ENCODE measurements at regions not wholly inside any gene's neighbourhood (a gene's known extent, or its start where the extent isn't known, plus 50 kb on each side); places are given as distances from the start of the nearest gene placed in this dataset.

GRCh38 chr15:66923438-66923881 is 141.9 kb upstream of the SMAD3 start:
- TF ChIP-seq BMI1 (IDR thresholded peaks at IDR 0.05; ENCODE audit: borderline replicate concordance) (no peak), POLR2AphosphoS5 (IDR thresholded peaks at IDR 0.05; ENCODE audit: low read length) (no peak), SREBF2 (IDR thresholded peaks at IDR 0.05; ENCODE audit: low read length) (no peak), CTCF (IDR thresholded peaks at IDR 0.05 in 2 of 3, conservative IDR thresholded peaks at IDR 0.05 in 1 of 3; ENCODE audit: control insufficient read depth in 2 of 3, extremely low read depth in 1 of 3, insufficient read depth in 1 of 3, low read depth in 3 of 3, low read length in 3 of 3) (peak; percentile 17 to 41 (median 38); a peak in 5 of 6 replicates), MAX (IDR thresholded peaks at IDR 0.05; ENCODE audit: low read depth, low read length) (no peak)
